Mesothelial cell of epicardium (in vitro differentiated cells): ENCODE measurements at regions not wholly inside any gene's neighbourhood (a gene's known extent, or its start where the extent isn't known, plus 50 kb on each side); places are given as distances from the start of the nearest gene placed in this dataset.

Experiments used
- DNase-seq, 2 experiments: peaks; one replicate each; pipeline ENCODE4 v3.0.0; 2021; ENCODE audit warnings: low spot score in 2 of 2; ENCODE audit not compliant: unreplicated experiment in 2 of 2
- H3K27ac Mint-ChIP-seq: 2 replicates; pipeline ENCODE4 v1.8.0; 2021; ENCODE audit warnings: mixed read lengths
- H3K27me3 Mint-ChIP-seq: 2 replicates; pipeline ENCODE4 v1.8.0; 2021; ENCODE audit warnings: low read depth, mixed read lengths
- H3K36me3 Mint-ChIP-seq: 2 replicates; pipeline ENCODE4 v1.8.0; 2021; ENCODE audit warnings: mixed read lengths
- H3K4me1 Mint-ChIP-seq: 2 replicates; pipeline ENCODE4 v1.8.0; 2021; ENCODE audit warnings: mixed read lengths
- H3K4me3 Mint-ChIP-seq: 2 replicates; pipeline ENCODE4 v1.8.0; 2021; ENCODE audit warnings: mild to moderate bottlenecking, moderate library complexity, mixed read lengths
- H3K9me3 Mint-ChIP-seq: 2 replicates; pipeline ENCODE4 v1.8.0; 2021; ENCODE audit warnings: mixed read lengths
- TF ChIP-seq, protein P1 (sequence below): fragments of 200-600 bp; sonication (generic); IDR thresholded peaks from one replicate; pipeline ENCODE4 v1.5.0; 2021; ENCODE audit warnings: antibody characterized with exemption; ENCODE audit not compliant: unreplicated experiment

- Mint-ChIP-seq H3K9me3 (no peaks in the 10 kb centered on the region), H3K4me3 (no peak overlapping the region), H3K36me3 (no peaks in the 10 kb centered on the region), H3K4me1 (peaks cover 12% of the 10 kb centered on the region), H3K27ac (no peak overlapping the region), H3K27me3 (no peaks in the 10 kb centered on the region)
- DNase-seq = no peak
- TF ChIP-seq, protein P1, sequence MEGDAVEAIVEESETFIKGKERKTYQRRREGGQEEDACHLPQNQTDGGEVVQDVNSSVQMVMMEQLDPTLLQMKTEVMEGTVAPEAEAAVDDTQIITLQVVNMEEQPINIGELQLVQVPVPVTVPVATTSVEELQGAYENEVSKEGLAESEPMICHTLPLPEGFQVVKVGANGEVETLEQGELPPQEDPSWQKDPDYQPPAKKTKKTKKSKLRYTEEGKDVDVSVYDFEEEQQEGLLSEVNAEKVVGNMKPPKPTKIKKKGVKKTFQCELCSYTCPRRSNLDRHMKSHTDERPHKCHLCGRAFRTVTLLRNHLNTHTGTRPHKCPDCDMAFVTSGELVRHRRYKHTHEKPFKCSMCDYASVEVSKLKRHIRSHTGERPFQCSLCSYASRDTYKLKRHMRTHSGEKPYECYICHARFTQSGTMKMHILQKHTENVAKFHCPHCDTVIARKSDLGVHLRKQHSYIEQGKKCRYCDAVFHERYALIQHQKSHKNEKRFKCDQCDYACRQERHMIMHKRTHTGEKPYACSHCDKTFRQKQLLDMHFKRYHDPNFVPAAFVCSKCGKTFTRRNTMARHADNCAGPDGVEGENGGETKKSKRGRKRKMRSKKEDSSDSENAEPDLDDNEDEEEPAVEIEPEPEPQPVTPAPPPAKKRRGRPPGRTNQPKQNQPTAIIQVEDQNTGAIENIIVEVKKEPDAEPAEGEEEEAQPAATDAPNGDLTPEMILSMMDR = no peak
Observed at GRCh38 chr5:87121304-87122150, 146.2 kb upstream of the RASA1 start.

DNA sequence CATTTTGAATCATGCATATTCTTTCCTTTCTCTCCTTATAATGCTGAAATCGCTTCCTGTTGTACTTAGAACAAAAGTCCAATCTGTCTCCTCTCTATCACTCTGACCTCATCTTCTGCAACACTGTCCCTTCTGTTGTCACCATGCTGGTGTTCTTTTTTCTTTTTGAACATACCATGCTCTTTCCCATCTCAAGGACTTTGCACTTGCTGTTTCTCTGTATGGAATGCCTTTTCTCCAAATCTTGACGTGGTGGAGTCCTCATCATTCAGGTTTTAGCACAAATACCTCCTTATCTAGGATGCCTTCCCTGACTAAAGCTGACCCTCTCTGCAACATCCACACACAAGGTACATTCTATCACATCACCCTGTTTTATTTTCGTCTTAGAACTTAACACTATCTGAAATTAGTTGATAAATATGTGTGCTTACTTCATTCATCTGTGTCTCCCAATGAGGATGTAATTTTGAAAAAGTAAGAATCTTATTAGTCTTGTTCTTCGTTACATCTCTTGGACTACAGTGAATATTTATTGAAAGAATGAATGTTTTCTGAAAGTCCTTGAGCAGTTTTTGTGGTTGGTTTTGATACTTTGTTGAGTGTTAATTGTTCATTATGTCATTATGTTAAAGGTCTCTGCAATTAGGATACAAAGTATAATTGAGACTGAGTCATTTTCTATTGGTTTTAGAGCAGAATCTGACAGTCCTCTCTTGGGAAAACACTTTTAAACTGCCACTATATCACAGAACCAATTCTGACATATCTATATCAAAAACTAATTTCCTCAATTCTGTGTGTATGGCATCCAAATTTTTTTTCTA lies 145.3 kb upstream of the RASA1 start:
- H3K27me3 Mint-ChIP-seq = no peaks in the 10 kb centered on the region
- H3K9me3 Mint-ChIP-seq = no peaks in the 10 kb centered on the region
- no peaks in the 10 kb centered on the region for H3K36me3 Mint-ChIP-seq
- DNase-seq = no peak
- no peak overlapping the region for H3K4me3 Mint-ChIP-seq
- TF ChIP-seq, protein P1 = no peak
- H3K4me1 Mint-ChIP-seq = peaks cover 12% of the 10 kb centered on the region
- H3K27ac Mint-ChIP-seq = no peak overlapping the region

- H3K27ac Mint-ChIP-seq = no peak overlapping the region
- H3K36me3 Mint-ChIP-seq = no peaks in the 10 kb centered on the region
- peaks cover 5% of the 10 kb centered on the region for H3K4me1 Mint-ChIP-seq
- H3K27me3 Mint-ChIP-seq = no peaks in the 10 kb centered on the region
- no peaks in the 10 kb centered on the region for H3K9me3 Mint-ChIP-seq
- TF ChIP-seq, protein P1 = no peak
- DNase-seq = no peak
- H3K4me3 Mint-ChIP-seq = no peak overlapping the region
Observed at GRCh38 chr5:87125766-87126165, 141.9 kb upstream of the RASA1 start.

- Mint-ChIP-seq H3K27ac (no peak overlapping the region), H3K4me3 (no peak overlapping the region), H3K4me1 (peaks cover 1% of the 10 kb centered on the region), H3K27me3 (no peaks in the 10 kb centered on the region), H3K9me3 (no peaks in the 10 kb centered on the region), H3K36me3 (no peaks in the 10 kb centered on the region)
- DNase-seq = no peak
- TF ChIP-seq, protein P1 = no peak
Observed at GRCh38 chr5:87126869-87127268, 140.8 kb upstream of the RASA1 start.

DNA sequence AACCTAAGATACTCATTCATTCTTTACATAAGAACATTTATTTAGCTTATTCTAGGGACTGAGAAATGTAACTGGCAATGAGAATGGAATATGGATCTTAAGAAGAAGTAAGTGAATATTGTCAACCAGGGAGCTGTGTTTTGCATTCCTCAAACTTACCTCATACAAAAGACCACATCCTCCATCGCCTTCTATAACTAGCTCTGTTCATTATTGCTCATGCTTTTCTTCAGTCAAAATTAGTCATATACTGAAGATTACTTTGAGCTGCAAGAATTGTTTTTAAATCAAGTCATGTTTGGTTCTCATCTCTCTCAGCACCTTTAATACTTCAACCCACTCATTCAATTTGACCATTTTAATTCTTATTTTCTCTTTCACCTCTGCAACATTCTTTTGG lies 140.3 kb upstream of the RASA1 start:
- Mint-ChIP-seq H3K4me1 (no peaks in the 10 kb centered on the region), H3K27ac (no peak overlapping the region), H3K27me3 (no peaks in the 10 kb centered on the region), H3K4me3 (no peak overlapping the region), H3K9me3 (no peaks in the 10 kb centered on the region), H3K36me3 (no peaks in the 10 kb centered on the region)
- no peak for DNase-seq
- TF ChIP-seq, protein P1 = no peak
